ENCODE measurements at regions not wholly inside any gene's neighbourhood (a gene's known extent, or its start where the extent isn't known, plus 50 kb on each side); places are given as distances from the start of the nearest gene placed in this dataset.
"Not testable (repeated sequence)": the region's sequence is repeated elsewhere in the genome, so short reads cannot be mapped to it uniquely, and the experiment has no call there.

DNA sequence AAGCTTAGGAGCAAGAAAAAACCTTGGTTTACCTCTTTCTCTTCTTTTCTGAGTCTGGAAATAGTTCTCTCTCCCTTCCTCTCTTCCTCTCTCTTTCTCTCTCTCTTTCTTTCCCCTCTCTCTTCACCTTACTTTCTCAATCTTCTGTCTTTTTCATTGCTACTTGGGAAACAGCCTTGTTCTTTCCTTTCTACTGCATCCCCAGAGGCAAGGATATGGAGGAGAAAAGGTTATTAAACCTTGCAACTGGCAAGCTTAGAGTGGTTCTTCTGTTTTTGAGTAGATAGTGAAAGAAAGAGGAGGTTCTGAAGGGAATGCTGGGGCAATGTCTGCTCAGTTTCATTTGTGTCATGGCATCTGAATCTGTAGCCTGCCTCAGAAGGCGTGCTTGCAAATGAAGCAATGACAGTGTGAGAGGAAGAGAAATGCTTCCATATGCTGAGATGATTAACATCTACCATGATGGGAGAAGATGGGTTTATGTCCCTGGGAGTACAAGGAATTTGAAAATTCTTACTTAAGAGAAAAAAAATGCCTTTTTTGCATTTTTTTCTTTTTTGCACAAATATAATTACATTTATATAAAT is 190.6 kb downstream of the CEP135 start:
- DNase-seq, result no peak

GRCh38 chr4:56134834-56135233 is 186.1 kb downstream of the CEP135 start:
- not testable (repeated sequence) for DNase-seq

DNA sequence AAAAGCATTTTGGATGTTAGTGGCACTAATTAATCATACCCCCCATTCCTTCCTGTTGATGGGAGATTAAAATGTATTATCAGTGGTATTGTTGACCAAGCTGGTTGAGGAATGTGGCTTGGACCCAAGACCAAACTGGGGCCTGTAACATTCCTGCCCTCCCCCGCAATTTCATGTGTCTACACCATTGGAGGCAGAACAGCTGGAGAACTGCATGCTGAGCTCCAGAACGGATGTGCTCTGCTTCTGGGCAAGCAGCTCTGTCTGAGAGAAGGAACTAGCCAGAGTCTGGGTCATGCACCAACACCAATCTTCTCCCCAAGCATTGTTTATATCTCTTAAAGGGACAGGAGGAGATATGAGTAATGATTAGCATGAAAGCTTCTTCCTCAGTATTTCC is 185.5 kb downstream of the CEP135 start:
- DNase-seq, result peak; percentile 50

- DNase-seq, result no peak
Measured at GRCh38 chr4:56132835-56133234, 184.1 kb downstream of the CEP135 start.

- DNase-seq, result not testable (repeated sequence)
Measured at GRCh38 chr4:56132188-56132587, 183.4 kb downstream of the CEP135 start.

- no peak for DNase-seq
Measured at GRCh38 chr4:56130606-56131155, 181.9 kb downstream of the CEP135 start.

GRCh38 chr4:56129431-56129861 is 180.7 kb downstream of the CEP135 start:
- DNase-seq, result no peak

GRCh38 chr4:56128213-56128612 is 179.5 kb downstream of the CEP135 start:
- DNase-seq, result no peak

DNA sequence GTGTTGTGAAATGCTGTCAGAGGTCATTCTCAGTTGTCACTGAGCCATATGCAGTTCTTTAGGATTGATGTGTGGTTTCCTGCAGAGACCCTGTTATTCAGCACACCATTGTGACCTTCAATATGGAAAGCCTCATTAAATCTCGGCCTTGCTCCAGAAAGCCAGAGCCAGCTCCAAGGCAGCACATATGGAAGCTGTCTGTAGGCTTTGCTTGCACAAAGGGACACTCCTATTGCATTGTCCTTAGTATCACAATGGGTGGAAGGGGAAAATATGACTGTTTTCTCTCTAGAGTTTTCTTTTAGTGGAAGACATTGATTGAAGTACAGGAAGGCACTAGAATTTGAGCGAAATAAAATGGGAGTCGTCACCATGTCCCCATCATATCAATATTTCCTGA is 179.0 kb downstream of the CEP135 start:
- DNase-seq, result peak; percentile 53

DNA sequence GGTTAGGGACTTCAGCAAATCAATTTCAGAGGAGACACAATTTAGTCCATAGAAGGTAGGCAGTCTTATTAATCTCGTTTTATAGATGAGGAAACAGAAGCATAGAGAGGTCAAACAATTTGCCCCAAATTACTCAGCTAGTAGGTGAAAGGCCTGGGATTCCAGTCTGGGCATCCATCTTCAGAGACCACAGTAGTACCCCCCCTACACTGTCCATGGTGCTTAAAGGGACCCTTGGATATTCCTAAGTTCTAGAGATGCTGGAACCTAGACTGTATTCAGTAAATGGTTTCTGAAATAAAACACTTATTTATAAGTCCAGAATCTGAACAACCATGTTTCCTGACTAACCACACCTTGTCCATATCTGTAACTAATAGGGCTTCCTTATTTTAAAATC is 174.8 kb downstream of the CEP135 start:
- no peak for DNase-seq

- DNase-seq, result no peak
Measured at GRCh38 chr4:56123051-56123450, 174.3 kb downstream of the CEP135 start.

DNA sequence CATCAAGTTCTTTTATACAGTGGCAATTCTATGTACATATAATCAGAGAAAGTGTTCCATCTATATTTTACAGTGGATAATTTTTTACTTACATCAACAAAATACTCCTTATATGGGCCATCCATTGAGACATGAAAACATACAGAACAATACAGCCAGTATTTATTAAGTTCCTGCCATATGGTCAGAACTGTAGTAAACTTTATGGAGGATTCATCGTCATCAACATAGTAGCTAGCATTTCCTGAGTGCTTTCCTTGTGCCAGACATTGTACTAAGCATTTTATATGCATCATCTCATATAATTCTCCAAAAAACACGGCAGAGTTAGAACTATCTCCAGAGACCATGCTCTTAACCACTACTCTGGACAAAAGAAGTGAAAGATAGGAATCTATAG is 170.1 kb downstream of the CEP135 start:
- DNase-seq, result no peak

GRCh38 chr4:56118055-56118454 is 169.3 kb downstream of the CEP135 start:
- no peak for DNase-seq

DNA sequence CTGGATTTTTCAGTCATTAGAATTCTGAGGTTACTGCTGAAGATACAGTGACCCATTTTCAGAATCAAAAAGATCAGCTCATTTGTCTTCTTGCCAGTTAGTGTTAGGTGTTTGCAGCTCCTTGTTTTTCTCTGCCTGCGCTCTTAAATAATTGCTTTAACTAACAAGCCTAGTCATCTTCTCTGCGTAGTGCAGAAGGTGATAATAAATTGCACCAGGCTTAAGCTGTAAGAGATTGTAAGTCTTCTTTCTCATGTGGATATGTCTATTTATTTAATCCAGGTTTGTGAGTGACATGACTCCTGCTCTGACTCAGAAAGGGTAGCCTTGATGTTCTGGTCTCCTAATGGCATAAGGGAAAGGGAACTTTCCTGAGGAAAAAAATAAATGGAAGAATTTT is 167.2 kb downstream of the CEP135 start:
- DNase-seq, result no peak

GRCh38 chr4:56112377-56112776 is 163.6 kb downstream of the CEP135 start:
- no peak for DNase-seq

DNA sequence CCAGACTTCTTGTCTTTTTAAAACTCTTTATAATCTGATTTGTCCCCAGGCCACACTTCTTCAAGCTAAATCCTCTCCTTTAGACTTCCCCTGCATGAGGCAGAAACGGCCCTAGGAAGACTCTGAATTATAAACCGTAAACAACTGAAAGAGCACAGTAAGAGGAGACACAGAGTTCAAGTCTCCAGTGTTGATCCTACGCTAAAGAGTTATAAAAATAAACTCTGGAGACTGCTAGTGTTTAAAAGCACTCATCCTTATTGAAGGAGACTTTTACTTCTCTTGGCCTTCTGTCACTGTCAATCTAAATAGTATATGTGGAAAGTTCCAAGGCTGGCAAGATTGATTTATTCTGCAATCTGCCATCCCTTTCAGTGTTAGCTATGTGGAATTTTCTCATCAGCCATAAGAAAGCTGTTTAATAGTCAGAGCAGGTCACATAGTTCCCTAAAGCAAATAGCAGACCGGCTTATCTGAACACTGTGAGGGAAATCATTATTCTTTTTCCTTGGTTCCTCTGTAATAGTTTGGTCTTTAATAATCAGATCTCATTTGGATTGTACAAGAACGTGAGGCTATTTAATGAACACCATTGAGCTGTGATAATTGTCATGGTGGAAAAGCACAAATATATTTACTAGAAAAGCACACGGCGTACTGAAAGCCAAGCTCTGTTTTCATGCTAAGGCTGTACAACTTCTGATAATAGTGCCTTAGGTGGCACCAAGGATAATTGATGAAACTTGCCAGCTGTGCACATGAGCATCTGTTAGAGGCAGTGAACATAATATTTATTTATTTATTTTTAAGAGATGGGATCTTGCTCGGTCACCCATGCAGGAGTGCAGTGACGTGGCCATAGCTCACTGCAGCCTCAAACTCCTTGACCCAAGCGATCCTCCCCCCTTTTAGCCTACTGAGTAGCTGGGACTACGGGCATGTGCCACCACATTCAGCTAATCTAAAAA is 157.7 kb downstream of the CEP135 start:
- no peak for DNase-seq

DNA sequence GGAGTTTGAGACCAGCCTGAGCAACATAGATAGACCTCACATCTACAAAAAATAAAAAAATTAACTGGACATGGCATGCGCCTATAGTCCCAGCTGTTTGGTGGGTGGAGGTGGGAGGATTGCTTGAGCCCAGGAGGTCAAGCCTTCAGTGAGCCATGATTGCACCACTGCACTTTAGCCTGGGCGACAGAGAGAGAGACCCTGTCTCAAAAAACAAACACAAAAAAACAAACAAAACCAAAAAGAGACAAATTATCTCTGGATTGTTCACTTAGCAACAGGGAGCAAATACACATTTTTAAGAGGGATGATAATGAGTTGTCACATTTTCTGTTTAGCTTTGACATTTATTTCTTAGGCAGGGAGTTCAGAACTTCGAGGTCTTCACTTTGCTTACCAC is 155.4 kb downstream of the CEP135 start:
- no peak for DNase-seq

- no peak for DNase-seq
Measured at GRCh38 chr4:56102601-56103000, 153.9 kb downstream of the CEP135 start.

DNA sequence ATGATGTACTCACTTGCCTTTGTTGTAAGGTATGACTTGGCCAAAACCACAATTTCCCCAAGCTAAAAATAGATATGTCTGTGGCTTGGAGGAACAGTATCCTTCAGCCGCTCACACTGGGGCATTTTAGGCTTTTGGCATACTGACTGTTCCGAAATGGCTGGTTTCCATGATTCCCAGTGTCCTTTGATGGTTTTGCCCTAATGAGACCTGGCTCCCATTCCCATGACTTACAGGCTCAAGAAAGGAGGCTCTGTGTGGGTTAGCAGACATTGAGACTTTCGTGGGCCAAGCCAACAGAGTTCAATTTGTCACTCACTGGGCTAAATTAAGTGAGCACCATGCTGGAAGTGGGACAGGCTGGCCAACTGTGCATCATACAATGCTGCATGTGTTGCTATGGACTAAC is 150.6 kb downstream of the CEP135 start:
- DNase-seq, result no peak

DNA sequence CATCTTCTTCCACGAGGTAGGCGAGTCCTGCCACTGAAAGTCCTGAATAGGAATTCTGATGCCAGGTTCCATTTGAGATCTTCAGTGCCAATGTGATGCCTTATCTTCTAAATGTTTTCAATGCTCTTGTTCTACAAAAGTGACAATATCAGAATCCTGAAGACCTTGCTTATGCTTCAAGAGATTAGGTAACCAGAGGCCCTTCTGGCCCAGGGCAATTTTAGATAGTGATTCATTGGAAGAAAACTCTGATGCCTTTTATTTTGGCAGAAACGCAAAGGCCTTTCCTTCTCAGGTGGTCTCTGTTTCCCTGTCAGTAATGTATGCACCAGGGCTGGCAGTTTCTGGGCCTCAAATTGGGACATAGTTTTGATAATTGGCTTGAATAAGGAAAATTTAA is 144.8 kb downstream of the CEP135 start:
- no peak for DNase-seq

DNA sequence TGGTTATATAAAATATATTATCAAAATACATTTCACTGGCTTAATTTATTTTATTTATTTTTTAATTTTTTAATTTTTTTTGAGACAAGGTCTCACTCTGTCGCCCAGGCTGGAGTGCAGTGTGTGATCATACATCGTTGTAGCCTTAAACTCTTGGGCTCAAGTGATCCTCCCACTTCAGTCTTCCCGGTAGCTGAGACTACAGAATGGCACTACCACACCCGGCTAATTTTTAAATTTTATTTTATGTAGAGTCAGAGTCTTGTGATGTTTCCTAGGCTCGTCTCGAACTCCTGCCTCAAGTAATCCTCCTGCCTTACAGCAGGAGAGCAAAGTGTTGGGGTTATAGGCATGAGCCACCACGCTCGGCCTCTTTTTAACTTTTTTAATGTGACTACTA is 143.8 kb downstream of the CEP135 start:
- DNase-seq, result no peak

DNA sequence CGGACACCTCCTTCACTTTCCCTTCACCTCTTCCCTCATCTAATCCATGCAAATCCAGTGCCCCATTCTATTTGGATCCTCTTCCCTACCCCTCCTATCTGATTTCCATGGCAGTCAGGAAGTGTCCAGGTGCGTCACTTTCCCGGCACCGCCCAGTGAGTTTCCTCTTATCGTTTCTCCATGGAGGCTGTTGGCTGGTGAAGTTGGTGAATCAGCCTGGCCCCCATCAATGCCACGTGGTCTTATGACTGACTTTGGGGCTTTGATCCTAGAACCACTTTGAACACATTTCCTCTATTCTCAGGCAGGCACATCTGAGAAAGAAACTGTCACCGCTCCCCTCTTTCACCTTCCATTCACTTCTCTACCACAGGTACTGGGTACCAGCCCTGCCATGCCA is 137.8 kb downstream of the CEP135 start:
- DNase-seq, result no peak

- DNase-seq, result no peak
Measured at GRCh38 chr4:56086073-56086541, 137.4 kb downstream of the CEP135 start.
